Kidney (tissue), 13 donors: ENCODE measurements at regions not wholly inside any gene's neighbourhood (a gene's known extent, or its start where the extent isn't known, plus 50 kb on each side); places are given as distances from the start of the nearest gene placed in this dataset.

Experiments used
- DNase-seq, 5 donors: peaks; one replicate each; pipeline ENCODE4 v3.0.0-alpha.2; 2013 to 2020
- FAIRE-seq: peaks from 2 replicates; lab custom pipeline; 2012; peaks lifted over from hg19 to GRCh38; lab: Jason Lieb, UNC
- H3K27ac ChIP-seq, 2 donors: one replicate each; pipeline ENCODE4 v1.7.0; 2013; ENCODE audit warnings: low read depth in 2 of 2, low read length in 2 of 2, inconsistent platforms in 1 of 2
- H3K27me3 ChIP-seq: one replicate; pipeline ENCODE4 v1.7.1; 2013; ENCODE audit warnings: low read length, inconsistent platforms; ENCODE audit not compliant: control insufficient read depth, insufficient read depth
- H3K36me3 ChIP-seq, 3 donors: one replicate each; pipeline versions ENCODE4 v1.7.0 to v1.7.1; 2013; ENCODE audit warnings: low read length in 3 of 3, control low read depth in 1 of 3, inconsistent platforms in 1 of 3; ENCODE audit not compliant: insufficient read depth in 3 of 3, control insufficient read depth in 2 of 3
- H3K4me1 ChIP-seq, 3 donors: one replicate each; pipeline versions ENCODE4 v1.7.0 to v1.7.1; 2013; ENCODE audit warnings: low read length in 3 of 3, inconsistent platforms in 1 of 3, low read depth in 1 of 3; ENCODE audit not compliant: control insufficient read depth in 2 of 3, insufficient read depth in 2 of 3
- H3K4me3 ChIP-seq, 3 donors: one replicate each; pipeline versions ENCODE4 v1.7.0 to v1.8.1; 2013; ENCODE audit warnings: low read length in 3 of 3, control low read depth in 1 of 3, inconsistent platforms in 1 of 3
- H3K9ac ChIP-seq, 3 donors: one replicate each; pipeline versions ENCODE4 v1.7.0 to v1.7.1; 2013; ENCODE audit warnings: low read length in 3 of 3, control low read depth in 1 of 3, inconsistent platforms in 1 of 3
- H3K9me3 ChIP-seq, 3 donors: one replicate each; pipeline versions ENCODE4 v1.7.0 to v1.7.1; 2013; ENCODE audit warnings: low read length in 3 of 3, control low read depth in 1 of 3, inconsistent platforms in 1 of 3; ENCODE audit not compliant: control insufficient read depth in 2 of 3, insufficient read depth in 1 of 3
- intact Hi-C: fragments of 100-400 bp; cut with DNase I; formaldehyde crosslinking; loops from one replicate; pipeline ENCODE4 v1.11.1; 2022
- TF ChIP-seq, protein P1 (sequence below): IDR thresholded peaks from 3 replicates; pipeline ENCODE4 v1.5.1; 2012; ENCODE audit warnings: mild to moderate bottlenecking, moderate library complexity, borderline replicate concordance; ENCODE audit not compliant: insufficient read depth; ENCODE audit errors: extremely low read depth
- donor health status: control.
- donor health status: control.
- donor health status: control.
- donor health status: control.
- donor health status: control.
- donor health status: DM: yes; HTN: yes; CAD: no.
- donor health status: Normal renal cell carcinoma (clear cell type).

DNA sequence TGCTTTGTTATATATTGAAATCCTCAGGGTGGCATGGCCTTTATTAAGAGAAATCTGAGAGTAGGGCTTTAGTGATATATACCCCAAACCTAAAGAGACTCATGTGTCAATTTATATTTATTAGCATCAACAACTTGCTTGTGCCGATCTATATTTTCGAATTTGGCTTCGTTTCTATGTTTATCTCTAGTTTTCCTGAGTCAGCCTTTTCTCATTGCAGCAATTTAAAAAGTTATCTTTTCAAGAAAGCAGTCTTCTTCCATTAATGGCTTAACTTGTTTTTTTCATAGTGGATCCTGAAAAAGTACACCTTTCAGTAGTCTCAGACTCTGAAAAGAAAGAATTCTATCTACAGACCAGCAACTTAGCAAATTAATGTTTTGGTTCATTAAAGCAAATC lies 99.9 kb upstream of the KCNN2 start:
- Histone ChIP-seq H3K27ac (no peak overlapping the region), H3K27me3 (no peaks in the 10 kb centered on the region), H3K4me1 (no peaks in the 10 kb centered on the region), H3K4me3 (no peak overlapping the region), H3K9me3 (no peaks in the 10 kb centered on the region), H3K36me3 (no peaks in the 10 kb centered on the region), H3K9ac (no peak overlapping the region)
- TF ChIP-seq, protein P1, sequence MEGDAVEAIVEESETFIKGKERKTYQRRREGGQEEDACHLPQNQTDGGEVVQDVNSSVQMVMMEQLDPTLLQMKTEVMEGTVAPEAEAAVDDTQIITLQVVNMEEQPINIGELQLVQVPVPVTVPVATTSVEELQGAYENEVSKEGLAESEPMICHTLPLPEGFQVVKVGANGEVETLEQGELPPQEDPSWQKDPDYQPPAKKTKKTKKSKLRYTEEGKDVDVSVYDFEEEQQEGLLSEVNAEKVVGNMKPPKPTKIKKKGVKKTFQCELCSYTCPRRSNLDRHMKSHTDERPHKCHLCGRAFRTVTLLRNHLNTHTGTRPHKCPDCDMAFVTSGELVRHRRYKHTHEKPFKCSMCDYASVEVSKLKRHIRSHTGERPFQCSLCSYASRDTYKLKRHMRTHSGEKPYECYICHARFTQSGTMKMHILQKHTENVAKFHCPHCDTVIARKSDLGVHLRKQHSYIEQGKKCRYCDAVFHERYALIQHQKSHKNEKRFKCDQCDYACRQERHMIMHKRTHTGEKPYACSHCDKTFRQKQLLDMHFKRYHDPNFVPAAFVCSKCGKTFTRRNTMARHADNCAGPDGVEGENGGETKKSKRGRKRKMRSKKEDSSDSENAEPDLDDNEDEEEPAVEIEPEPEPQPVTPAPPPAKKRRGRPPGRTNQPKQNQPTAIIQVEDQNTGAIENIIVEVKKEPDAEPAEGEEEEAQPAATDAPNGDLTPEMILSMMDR, result no peak
- DNase-seq (no peak), FAIRE-seq (no peak)
- intact Hi-C loops, result no loop called here

DNA sequence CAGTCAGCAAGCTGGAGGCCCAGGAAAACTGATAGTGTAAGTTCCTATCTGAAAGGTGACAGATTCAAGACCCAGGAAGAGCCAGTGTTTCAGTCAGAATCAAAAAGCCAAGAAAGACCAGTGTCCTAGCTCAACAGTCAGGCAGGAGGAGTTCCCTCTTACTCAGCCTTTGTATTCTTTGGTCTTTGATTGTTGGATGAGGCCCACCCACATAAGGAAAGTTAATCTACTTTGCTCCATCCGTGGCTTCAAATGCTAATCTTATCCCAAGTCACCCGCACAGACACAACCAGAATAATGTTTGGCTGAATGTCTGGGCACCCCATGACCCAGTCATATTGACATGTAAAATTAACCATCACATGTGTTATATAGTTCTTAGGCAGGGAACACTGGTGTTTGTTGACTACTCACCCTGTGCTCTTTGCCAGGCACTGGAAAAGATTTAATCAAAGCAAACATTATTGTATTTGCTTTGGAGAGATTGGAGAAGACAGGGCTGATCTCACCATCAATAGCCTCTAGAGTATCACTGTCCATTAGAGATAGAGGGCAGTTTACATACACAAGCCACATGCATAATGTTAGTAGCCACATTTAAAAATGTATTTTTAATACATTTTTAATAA lies 96.3 kb upstream of the KCNN2 start:
- Histone ChIP-seq H3K27me3 (no peaks in the 10 kb centered on the region), H3K4me3 (no peak overlapping the region), H3K36me3 (no peaks in the 10 kb centered on the region), H3K27ac (no peak overlapping the region), H3K4me1 (no peaks in the 10 kb centered on the region), H3K9me3 (no peaks in the 10 kb centered on the region), H3K9ac (no peak overlapping the region)
- intact Hi-C loops, result no loop called here
- FAIRE-seq, result no peak
- TF ChIP-seq, protein P1, result no peak
- DNase-seq, result no peak

- TF ChIP-seq, protein P1, result no peak
- H3K4me3 ChIP-seq, result no peak overlapping the region
- no peaks in the 10 kb centered on the region for H3K4me1 ChIP-seq
- intact Hi-C loops, result no loop called here
- no peaks in the 10 kb centered on the region for H3K9me3 ChIP-seq
- no peaks in the 10 kb centered on the region for H3K36me3 ChIP-seq
- DNase-seq (no peak), FAIRE-seq (no peak)
- H3K9ac ChIP-seq, result no peak overlapping the region
- no peak overlapping the region for H3K27ac ChIP-seq
- H3K27me3 ChIP-seq, result no peaks in the 10 kb centered on the region
These were observed 95.5 kb upstream of the KCNN2 start for GRCh38 chr5:114266374-114266773.

- TF ChIP-seq, protein P1, result no peak
- H3K4me3 ChIP-seq, result no peak overlapping the region
- H3K9me3 ChIP-seq, result no peaks in the 10 kb centered on the region
- H3K27ac ChIP-seq, result no peak overlapping the region
- intact Hi-C loops, result no loop called here
- FAIRE-seq (no peak), DNase-seq (no peak)
- no peaks in the 10 kb centered on the region for H3K36me3 ChIP-seq
- no peaks in the 10 kb centered on the region for H3K27me3 ChIP-seq
- no peaks in the 10 kb centered on the region for H3K4me1 ChIP-seq
- no peak overlapping the region for H3K9ac ChIP-seq
These were observed 65.7 kb upstream of the KCNN2 start for GRCh38 chr5:114296191-114296590.
